ENCODE measurements at regions not wholly inside any gene's neighbourhood (a gene's known extent, or its start where the extent isn't known, plus 50 kb on each side); places are given as distances from the start of the nearest gene placed in this dataset.

GRCh38 chr2:238597638-238598528 lies 171.2 kb downstream of the ASB1 start:
- no peak for TF ChIP-seq POLR2AphosphoS5 (IDR thresholded peaks at IDR 0.05; ENCODE audit: insufficient read depth in 1 of 2, low read depth in 1 of 2)
- no peak for TF ChIP-seq CTCF (IDR thresholded peaks at IDR 0.05)
- no peak for TF ChIP-seq POLR2A (IDR thresholded peaks at IDR 0.05)
- H3K27me3 ChIP-seq: no peaks in the 10 kb centered on the region
- no peak overlapping the region for H3K4me3 ChIP-seq
- H3K27ac ChIP-seq: peak overlapping the region; percentile 88
- no peaks in the 10 kb centered on the region for H3K36me3 ChIP-seq
- DNase-seq (ENCODE audit: extremely low spot score in 2 of 2): peak in 1 of 2 donors; percentile 89
- intact Hi-C loops (cut with DNase I): no loop called here
- no peaks in the 10 kb centered on the region for H3K9me3 ChIP-seq
- H3K4me1 ChIP-seq: peaks cover 67% of the 10 kb centered on the region

- H3K27ac ChIP-seq: peak overlapping the region; percentile 88
- H3K4me3 ChIP-seq: no peak overlapping the region
- no peaks in the 10 kb centered on the region for H3K9me3 ChIP-seq
- DNase-seq (ENCODE audit: extremely low spot score in 2 of 2): no peak
- H3K36me3 ChIP-seq: no peaks in the 10 kb centered on the region
- H3K4me1 ChIP-seq: peaks cover 70% of the 10 kb centered on the region
- TF ChIP-seq POLR2A (IDR thresholded peaks at IDR 0.05): no peak
- TF ChIP-seq POLR2AphosphoS5 (IDR thresholded peaks at IDR 0.05; ENCODE audit: insufficient read depth in 1 of 2, low read depth in 1 of 2): no peak
- intact Hi-C loops (cut with DNase I): no loop called here
- no peaks in the 10 kb centered on the region for H3K27me3 ChIP-seq
Observed at GRCh38 chr2:238598802-238599530, 172.2 kb downstream of the ASB1 start.

- no peaks in the 10 kb centered on the region for H3K36me3 ChIP-seq
- H3K4me1 ChIP-seq: peaks cover 70% of the 10 kb centered on the region
- intact Hi-C loops (cut with DNase I): no loop called here
- no peak overlapping the region for H3K4me3 ChIP-seq
- peak overlapping the region; percentile 88 for H3K27ac ChIP-seq
- DNase-seq (ENCODE audit: extremely low spot score in 2 of 2): no peak
- H3K27me3 ChIP-seq: no peaks in the 10 kb centered on the region
- no peaks in the 10 kb centered on the region for H3K9me3 ChIP-seq
- TF ChIP-seq CTCF (IDR thresholded peaks at IDR 0.05): no peak
- TF ChIP-seq POLR2A (IDR thresholded peaks at IDR 0.05): no peak
- TF ChIP-seq POLR2AphosphoS5 (IDR thresholded peaks at IDR 0.05; ENCODE audit: insufficient read depth in 1 of 2, low read depth in 1 of 2): no peak
Observed at GRCh38 chr2:238599549-238600505, 173.1 kb downstream of the ASB1 start.

GRCh38 chr2:238600506-238601432 lies 174.0 kb downstream of the ASB1 start:
- H3K9me3 ChIP-seq: no peaks in the 10 kb centered on the region
- H3K27me3 ChIP-seq: no peaks in the 10 kb centered on the region
- DNase-seq (ENCODE audit: extremely low spot score in 2 of 2): no peak
- peak overlapping the region; percentile 70 for H3K27ac ChIP-seq
- H3K36me3 ChIP-seq: no peaks in the 10 kb centered on the region
- peaks cover 70% of the 10 kb centered on the region for H3K4me1 ChIP-seq
- TF ChIP-seq CTCF (IDR thresholded peaks at IDR 0.05): no peak
- no peak for TF ChIP-seq POLR2A (IDR thresholded peaks at IDR 0.05)
- TF ChIP-seq POLR2AphosphoS5 (IDR thresholded peaks at IDR 0.05; ENCODE audit: insufficient read depth in 1 of 2, low read depth in 1 of 2): no peak
- intact Hi-C loops (cut with DNase I): no loop called here
- no peak overlapping the region for H3K4me3 ChIP-seq

All from vagina (tissue), 2 donors.